DOHH2 (cell line): ENCODE measurements at regions not wholly inside any gene's neighbourhood (a gene's known extent, or its start where the extent isn't known, plus 50 kb on each side); places are given as distances from the start of the nearest gene placed in this dataset.

Experiments used
- H3F3A ChIP-seq: fragments of 200-600 bp; sonication (generic), shearing (Covaris generic); 2 replicates; pipeline ENCODE4 v1.6.0; 2016; ENCODE audit warnings: antibody characterized with exemption, mild to moderate bottlenecking; ENCODE audit not compliant: control insufficient read depth, insufficient read depth
- H3K27ac ChIP-seq: fragments of 200-600 bp; sonication (generic); 2 replicates; pipeline ENCODE4 v1.5.1; 2014; ENCODE audit warnings: low read depth, mild to moderate bottlenecking, low read length, moderate library complexity
- H3K27me3 ChIP-seq: fragments of 200-600 bp; sonication (generic); 2 replicates; pipeline ENCODE4 v1.6.1; 2014; ENCODE audit warnings: mild to moderate bottlenecking, low read length, mixed read lengths; ENCODE audit not compliant: control insufficient read depth
- H3K36me3 ChIP-seq: fragments of 200-600 bp; sonication (generic); 2 replicates; pipeline ENCODE4 v1.6.1; 2014; ENCODE audit warnings: mild to moderate bottlenecking, low read length, moderate library complexity, mixed read lengths; ENCODE audit not compliant: control insufficient read depth
- H3K4me1 ChIP-seq: fragments of 200-600 bp; sonication (generic); 2 replicates; pipeline ENCODE4 v1.6.1; 2014; ENCODE audit warnings: mild to moderate bottlenecking, low read length, mixed read lengths; ENCODE audit not compliant: control insufficient read depth
- H3K4me2 ChIP-seq: fragments of 200-600 bp; sonication (generic); 2 replicates; pipeline ENCODE4 v1.6.0; 2014; ENCODE audit warnings: mild to moderate bottlenecking, low read length, moderate library complexity
- H3K4me3 ChIP-seq: fragments of 200-600 bp; sonication (generic); 2 replicates; pipeline ENCODE4 v1.5.1; 2014; ENCODE audit warnings: mild to moderate bottlenecking, low read length, mixed read lengths
- H3K79me2 ChIP-seq: fragments of 200-600 bp; sonication (generic); 2 replicates; pipeline ENCODE4 v1.6.1; 2014; ENCODE audit warnings: mild to moderate bottlenecking, low read length, mixed read lengths; ENCODE audit not compliant: control insufficient read depth
- H3K9me2 ChIP-seq: fragments of 200-600 bp; sonication (generic); replicated peaks from 2 replicates; pipeline ENCODE4 v1.6.1; 2014; ENCODE audit warnings: mild to moderate bottlenecking, low read length, mixed read lengths; ENCODE audit not compliant: control insufficient read depth
- H3K9me3 ChIP-seq: fragments of 200-600 bp; sonication (generic); 2 replicates; pipeline ENCODE4 v1.6.1; 2014; ENCODE audit warnings: antibody characterized with exemption, low read length, mixed read lengths; ENCODE audit not compliant: control insufficient read depth, insufficient read depth
- H4K20me1 ChIP-seq: fragments of 200-600 bp; sonication (generic); 2 replicates; pipeline ENCODE4 v1.6.0; 2014; ENCODE audit warnings: low read depth, mild to moderate bottlenecking, antibody characterized with exemption, low read length, moderate library complexity; ENCODE audit not compliant: control insufficient read depth, insufficient read depth
- CTCF ChIP-seq: fragments of 200-600 bp; sonication (generic); IDR thresholded peaks from one replicate; pipeline ENCODE4 v1.5.1; 2014; ENCODE audit warnings: antibody characterized with exemption, mild to moderate bottlenecking, low read depth, low read length; ENCODE audit not compliant: poor library complexity, severe bottlenecking
- EZH2phosphoT487 ChIP-seq: fragments of 200-600 bp; sonication (generic); IDR thresholded peaks from 2 replicates; pipeline ENCODE4 v1.6.1; 2017; ENCODE audit warnings: borderline replicate concordance, mild to moderate bottlenecking, antibody characterized with exemption, low read length, moderate library complexity, mixed read lengths

- Histone ChIP-seq H3K27ac (no peak overlapping the region), H3K4me2 (no peak overlapping the region), H3K27me3 (peaks cover 10% of the 10 kb centered on the region; the same call in 1 of the 2 replicates), H3F3A (no peaks in the 10 kb centered on the region), H4K20me1 (no peaks in the 10 kb centered on the region), H3K4me1 (no peaks in the 10 kb centered on the region), H3K36me3 (no peaks in the 10 kb centered on the region), H3K9me3 (no peaks in the 10 kb centered on the region), H3K9me2 (no peaks in the 10 kb centered on the region), H3K79me2 (no peaks in the 10 kb centered on the region), H3K4me3 (no peak overlapping the region)
- TF ChIP-seq EZH2phosphoT487 (no peak), CTCF (peak; percentile 32)
These were observed 101.7 kb downstream of the B3GNT2 start for GRCh38 chr2:62297624-62298010.

GRCh38 chr2:62296832-62297623 lies 101.1 kb downstream of the B3GNT2 start:
- Histone ChIP-seq H3K79me2 (no peaks in the 10 kb centered on the region), H3K4me3 (no peak overlapping the region), H3F3A (no peaks in the 10 kb centered on the region), H4K20me1 (no peaks in the 10 kb centered on the region), H3K27ac (no peak overlapping the region), H3K27me3 (0 out of 2 replicates have a peak, but pooled peaks cover 9% of the 10 kb centered on the region), H3K9me2 (no peaks in the 10 kb centered on the region), H3K4me1 (no peaks in the 10 kb centered on the region), H3K36me3 (no peaks in the 10 kb centered on the region), H3K4me2 (no peak overlapping the region), H3K9me3 (no peaks in the 10 kb centered on the region)
- TF ChIP-seq EZH2phosphoT487 = no peak

DNA sequence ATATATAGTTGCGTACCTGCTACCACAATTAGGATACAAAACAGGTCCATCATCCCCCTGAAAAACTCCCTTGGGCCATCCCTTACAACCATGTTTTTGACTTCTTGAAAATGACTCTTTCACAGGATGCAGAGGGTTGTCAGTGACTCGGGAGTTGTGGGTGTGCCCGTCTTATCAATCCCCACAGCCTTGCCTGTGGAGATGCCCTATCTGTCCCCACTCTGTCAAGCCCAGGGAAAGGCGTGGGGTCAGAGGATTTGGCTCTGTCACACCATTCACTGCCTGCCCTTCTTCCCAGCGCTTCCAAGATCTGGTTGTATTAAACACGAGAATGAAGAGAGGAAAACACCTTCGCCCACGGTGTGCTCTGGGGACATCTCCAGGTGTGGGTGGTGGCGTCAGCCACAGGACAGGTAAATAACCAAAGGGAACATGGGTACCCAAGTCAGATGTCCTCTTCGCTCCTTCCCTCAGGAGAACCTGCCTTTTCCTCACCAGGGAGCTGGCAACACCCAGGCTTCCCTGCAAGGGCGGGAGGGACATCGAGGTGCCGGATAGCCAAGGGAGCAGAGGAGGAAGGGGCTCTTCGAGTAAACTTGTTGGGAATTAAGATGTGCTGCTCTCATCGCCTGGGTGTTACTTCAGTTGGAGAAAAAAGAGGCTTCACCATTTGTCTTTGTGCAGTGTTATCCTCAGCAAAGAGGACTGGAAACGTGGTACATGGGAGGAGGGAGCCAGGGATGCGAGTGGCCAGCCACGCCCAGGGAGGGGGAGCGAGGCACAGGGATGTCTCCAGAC lies 100.3 kb downstream of the B3GNT2 start:
- H3K27me3 ChIP-seq = 0 out of 2 replicates have a peak, but pooled peaks cover 9% of the 10 kb centered on the region
- no peaks in the 10 kb centered on the region for H3K9me3 ChIP-seq
- H3K4me2 ChIP-seq = no peak overlapping the region
- no peak overlapping the region for H3K27ac ChIP-seq
- no peak overlapping the region for H3K4me3 ChIP-seq
- H3K36me3 ChIP-seq = no peaks in the 10 kb centered on the region
- H3K4me1 ChIP-seq = no peaks in the 10 kb centered on the region
- H3K79me2 ChIP-seq = no peaks in the 10 kb centered on the region
- no peak for TF ChIP-seq CTCF
- TF ChIP-seq EZH2phosphoT487 = no peak
- no peaks in the 10 kb centered on the region for H3F3A ChIP-seq
- no peaks in the 10 kb centered on the region for H4K20me1 ChIP-seq
- H3K9me2 ChIP-seq = no peaks in the 10 kb centered on the region
